ENCODE measurements at regions not wholly inside any gene's neighbourhood (a gene's known extent, or its start where the extent isn't known, plus 50 kb on each side); places are given as distances from the start of the nearest gene placed in this dataset.

DNA sequence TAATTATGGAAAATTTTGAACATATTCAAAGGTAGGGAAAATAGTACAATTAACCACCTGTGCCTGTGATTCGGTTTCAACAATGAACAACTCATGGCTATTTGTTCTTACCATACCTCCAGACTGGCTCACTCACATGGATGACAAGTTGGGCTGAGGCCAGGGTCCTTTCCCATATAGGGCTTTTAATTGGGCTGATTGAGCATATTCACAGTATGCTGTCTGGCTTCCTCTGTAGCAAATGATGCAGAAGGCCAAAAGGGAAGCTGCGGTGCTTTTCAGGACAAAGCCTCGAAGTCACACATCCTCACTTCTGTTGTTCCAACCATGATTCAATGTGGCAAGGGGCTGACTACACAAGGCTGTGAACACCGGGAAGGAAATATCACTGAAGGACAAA is 297.5 kb upstream of the SLC16A7 start:
- TF ChIP-seq, protein P1, sequence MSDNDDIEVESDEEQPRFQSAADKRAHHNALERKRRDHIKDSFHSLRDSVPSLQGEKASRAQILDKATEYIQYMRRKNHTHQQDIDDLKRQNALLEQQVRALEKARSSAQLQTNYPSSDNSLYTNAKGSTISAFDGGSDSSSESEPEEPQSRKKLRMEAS (IDR thresholded peaks at IDR 0.05), result no peak
- TF ChIP-seq, protein P2, sequence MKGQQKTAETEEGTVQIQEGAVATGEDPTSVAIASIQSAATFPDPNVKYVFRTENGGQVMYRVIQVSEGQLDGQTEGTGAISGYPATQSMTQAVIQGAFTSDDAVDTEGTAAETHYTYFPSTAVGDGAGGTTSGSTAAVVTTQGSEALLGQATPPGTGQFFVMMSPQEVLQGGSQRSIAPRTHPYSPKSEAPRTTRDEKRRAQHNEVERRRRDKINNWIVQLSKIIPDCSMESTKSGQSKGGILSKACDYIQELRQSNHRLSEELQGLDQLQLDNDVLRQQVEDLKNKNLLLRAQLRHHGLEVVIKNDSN (IDR thresholded peaks at IDR 0.05), result no peak
- TF ChIP-seq TAF1 (IDR thresholded peaks at IDR 0.05; ENCODE audit: low read depth) (no peak), NFIC (IDR thresholded peaks at IDR 0.05) (no peak), FOXM1 (IDR thresholded peaks at IDR 0.05; ENCODE audit: borderline replicate concordance, low read depth) (no peak), YY1 (IDR thresholded peaks at IDR 0.05; ENCODE audit: low read depth) (no peak), CEBPB (IDR thresholded peaks at IDR 0.05) (no peak), TEAD4 (IDR thresholded peaks at IDR 0.05) (no peak), CREB1 (IDR thresholded peaks at IDR 0.05; ENCODE audit: low read depth) (no peak), EGR1 (IDR thresholded peaks at IDR 0.05) (no peak)
- TF ChIP-seq, protein P3, sequence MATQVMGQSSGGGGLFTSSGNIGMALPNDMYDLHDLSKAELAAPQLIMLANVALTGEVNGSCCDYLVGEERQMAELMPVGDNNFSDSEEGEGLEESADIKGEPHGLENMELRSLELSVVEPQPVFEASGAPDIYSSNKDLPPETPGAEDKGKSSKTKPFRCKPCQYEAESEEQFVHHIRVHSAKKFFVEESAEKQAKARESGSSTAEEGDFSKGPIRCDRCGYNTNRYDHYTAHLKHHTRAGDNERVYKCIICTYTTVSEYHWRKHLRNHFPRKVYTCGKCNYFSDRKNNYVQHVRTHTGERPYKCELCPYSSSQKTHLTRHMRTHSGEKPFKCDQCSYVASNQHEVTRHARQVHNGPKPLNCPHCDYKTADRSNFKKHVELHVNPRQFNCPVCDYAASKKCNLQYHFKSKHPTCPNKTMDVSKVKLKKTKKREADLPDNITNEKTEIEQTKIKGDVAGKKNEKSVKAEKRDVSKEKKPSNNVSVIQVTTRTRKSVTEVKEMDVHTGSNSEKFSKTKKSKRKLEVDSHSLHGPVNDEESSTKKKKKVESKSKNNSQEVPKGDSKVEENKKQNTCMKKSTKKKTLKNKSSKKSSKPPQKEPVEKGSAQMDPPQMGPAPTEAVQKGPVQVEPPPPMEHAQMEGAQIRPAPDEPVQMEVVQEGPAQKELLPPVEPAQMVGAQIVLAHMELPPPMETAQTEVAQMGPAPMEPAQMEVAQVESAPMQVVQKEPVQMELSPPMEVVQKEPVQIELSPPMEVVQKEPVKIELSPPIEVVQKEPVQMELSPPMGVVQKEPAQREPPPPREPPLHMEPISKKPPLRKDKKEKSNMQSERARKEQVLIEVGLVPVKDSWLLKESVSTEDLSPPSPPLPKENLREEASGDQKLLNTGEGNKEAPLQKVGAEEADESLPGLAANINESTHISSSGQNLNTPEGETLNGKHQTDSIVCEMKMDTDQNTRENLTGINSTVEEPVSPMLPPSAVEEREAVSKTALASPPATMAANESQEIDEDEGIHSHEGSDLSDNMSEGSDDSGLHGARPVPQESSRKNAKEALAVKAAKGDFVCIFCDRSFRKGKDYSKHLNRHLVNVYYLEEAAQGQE (IDR thresholded peaks at IDR 0.05; ENCODE audit: low read depth), result no peak

DNA sequence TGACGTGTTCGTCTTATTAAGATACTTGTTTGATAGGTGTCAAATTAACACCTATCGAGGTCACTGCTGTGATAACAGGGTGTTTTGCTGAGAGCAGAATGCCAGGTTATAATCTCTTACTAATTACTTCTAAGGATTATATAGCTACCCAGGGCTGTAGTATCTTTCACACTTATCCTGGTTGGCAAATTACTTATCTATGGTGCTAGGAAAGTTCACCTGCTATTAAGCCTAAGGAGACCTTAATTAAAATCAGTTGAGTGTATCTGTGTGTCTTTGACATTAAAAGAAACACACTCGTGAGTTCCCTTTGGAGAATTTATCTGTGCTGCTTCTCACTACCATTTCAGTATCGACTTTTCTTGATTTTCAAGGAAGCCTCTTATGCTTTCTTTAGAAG is 301.6 kb upstream of the SLC16A7 start:
- TF ChIP-seq FOXM1 (IDR thresholded peaks at IDR 0.05; ENCODE audit: borderline replicate concordance, low read depth) (no peak), EP300 (IDR thresholded peaks at IDR 0.05; ENCODE audit: borderline replicate concordance) (no peak), TCF12 (IDR thresholded peaks at IDR 0.05; ENCODE audit: low read depth) (no peak), EGR1 (IDR thresholded peaks at IDR 0.05) (no peak)
- TF ChIP-seq, protein P3 (IDR thresholded peaks at IDR 0.05; ENCODE audit: low read depth), result no peak

DNA sequence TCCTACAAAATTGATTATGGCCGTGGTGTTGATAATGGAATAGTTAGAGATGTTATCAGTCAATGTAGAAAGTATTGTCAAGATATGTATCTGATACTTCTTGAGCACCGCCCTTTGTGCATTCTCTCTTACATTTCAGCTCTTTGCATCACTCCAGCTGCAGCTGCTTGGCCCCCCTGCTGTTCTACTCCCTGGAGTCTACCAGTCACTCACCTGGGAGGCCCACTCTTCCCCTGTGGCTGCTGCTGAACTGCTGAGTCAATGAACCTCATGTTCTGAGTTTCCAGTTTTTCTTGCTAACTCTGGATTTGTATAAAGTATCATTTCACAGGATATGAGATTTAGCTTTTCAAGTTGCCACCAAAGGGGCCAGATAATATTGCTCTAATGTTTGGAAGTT is 312.8 kb upstream of the SLC16A7 start:
- TF ChIP-seq RAD21 (IDR thresholded peaks at IDR 0.05; ENCODE audit: low read depth) (no peak), EP300 (IDR thresholded peaks at IDR 0.05; ENCODE audit: borderline replicate concordance) (no peak), TEAD4 (IDR thresholded peaks at IDR 0.05) (no peak), FOXM1 (IDR thresholded peaks at IDR 0.05; ENCODE audit: borderline replicate concordance, low read depth) (no peak), NFIC (IDR thresholded peaks at IDR 0.05) (no peak), CREB1 (IDR thresholded peaks at IDR 0.05; ENCODE audit: low read depth) (no peak), ZBTB7A (IDR thresholded peaks at IDR 0.05; ENCODE audit: low read depth) (no peak)
- TF ChIP-seq, protein P1 (IDR thresholded peaks at IDR 0.05), result no peak

DNA sequence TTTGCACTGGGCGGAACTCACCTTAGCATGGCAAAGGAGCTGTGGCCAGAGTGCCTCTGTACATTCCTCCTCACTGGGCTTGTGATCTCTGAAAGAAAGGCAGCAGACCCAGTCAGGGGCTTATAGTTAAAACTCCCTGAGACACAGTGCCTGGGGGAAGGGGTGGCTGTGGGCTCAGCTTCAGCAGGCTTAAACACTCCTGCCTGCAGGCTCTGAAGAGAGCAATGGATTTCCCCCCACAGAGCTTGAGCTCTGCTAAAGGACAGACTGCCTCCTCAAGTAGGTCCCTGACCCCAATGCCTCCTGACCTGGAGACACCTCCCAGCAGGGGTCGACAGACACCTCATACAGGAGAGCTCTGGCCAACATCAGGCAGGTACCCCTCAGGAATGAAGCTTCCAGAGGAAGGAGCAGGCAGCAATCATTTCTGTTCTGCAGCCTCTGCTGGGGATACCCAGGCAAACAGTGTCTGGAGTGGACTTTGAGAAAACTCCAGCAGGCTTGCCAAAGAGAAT is 327.5 kb upstream of the SLC16A7 start:
- no peak for TF ChIP-seq TAF1 (IDR thresholded peaks at IDR 0.05; ENCODE audit: low read depth)
- TF ChIP-seq TEAD4 (IDR thresholded peaks at IDR 0.05), result no peak
- TF ChIP-seq, protein P1 (IDR thresholded peaks at IDR 0.05), result no peak
- TF ChIP-seq, protein P2 (IDR thresholded peaks at IDR 0.05), result no peak
- TF ChIP-seq FOXM1 (IDR thresholded peaks at IDR 0.05; ENCODE audit: borderline replicate concordance, low read depth), result no peak
- TF ChIP-seq TCF12 (IDR thresholded peaks at IDR 0.05; ENCODE audit: low read depth), result no peak
- TF ChIP-seq EP300 (IDR thresholded peaks at IDR 0.05; ENCODE audit: borderline replicate concordance), result no peak
- TF ChIP-seq, protein P3 (IDR thresholded peaks at IDR 0.05; ENCODE audit: low read depth), result no peak
- no peak for TF ChIP-seq YY1 (IDR thresholded peaks at IDR 0.05; ENCODE audit: low read depth)
- TF ChIP-seq RAD21 (IDR thresholded peaks at IDR 0.05; ENCODE audit: low read depth), result no peak

DNA sequence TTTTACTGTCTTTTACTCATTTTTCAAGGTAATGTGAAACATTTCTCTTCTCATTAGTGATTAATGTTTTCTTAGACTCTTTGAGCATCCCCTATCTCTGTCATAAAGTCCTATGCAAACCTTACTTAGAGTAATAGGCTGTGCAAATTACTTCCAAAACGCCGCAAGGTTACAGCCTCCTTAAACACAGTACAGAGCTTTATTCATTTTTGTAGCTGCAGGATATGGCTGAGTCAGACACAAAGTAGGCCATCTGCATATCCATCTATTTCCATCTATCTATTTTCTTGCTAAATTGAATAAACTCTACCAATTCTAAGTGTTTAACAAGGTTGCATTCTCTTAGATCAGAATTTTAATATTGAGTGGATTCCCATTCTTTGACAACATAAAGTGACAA is 335.6 kb upstream of the SLC16A7 start:
- TF ChIP-seq FOXM1 (IDR thresholded peaks at IDR 0.05; ENCODE audit: borderline replicate concordance, low read depth) (no peak), EP300 (IDR thresholded peaks at IDR 0.05; ENCODE audit: borderline replicate concordance) (no peak), YY1 (IDR thresholded peaks at IDR 0.05; ENCODE audit: low read depth) (no peak), ZBTB7A (IDR thresholded peaks at IDR 0.05; ENCODE audit: low read depth) (no peak), TCF12 (IDR thresholded peaks at IDR 0.05; ENCODE audit: low read depth) (no peak), CEBPB (IDR thresholded peaks at IDR 0.05) (no peak), TEAD4 (IDR thresholded peaks at IDR 0.05) (no peak), NFIC (IDR thresholded peaks at IDR 0.05) (no peak), EGR1 (IDR thresholded peaks at IDR 0.05) (no peak)
- TF ChIP-seq, protein P2 (IDR thresholded peaks at IDR 0.05), result no peak
- TF ChIP-seq, protein P1 (IDR thresholded peaks at IDR 0.05), result no peak
- TF ChIP-seq, protein P3 (IDR thresholded peaks at IDR 0.05; ENCODE audit: low read depth), result no peak
